GM18951 (cell line): ENCODE measurements at regions not wholly inside any gene's neighbourhood (a gene's known extent, or its start where the extent isn't known, plus 50 kb on each side); places are given as distances from the start of the nearest gene placed in this dataset.

Experiments
- POLR2A ChIP-seq: IDR thresholded peaks from 4 replicates; pipeline ENCODE4 v1.6.1; 2011; ENCODE audit warnings: mild to moderate bottlenecking; ENCODE audit not compliant: insufficient read length, insufficient read depth; ENCODE audit errors: extremely low read depth
- in situ Hi-C: fragments of 300-500 bp; cut with MboI; formaldehyde crosslinking; loops from one replicate; pipeline ENCODE4 v1.12.0; 2022; ENCODE audit warnings: low sequenced_read_pairs, mixed read lengths, inconsistent platforms; ENCODE audit not compliant: unreplicated experiment

GRCh38 chr15:68871507-68871906 lies 50.8 kb upstream of the ANP32A start:
- in situ Hi-C loops, result loop anchor here (10.0 kb wide), 1 partner anchor 87 kb away; no protein-coding TSS in a partner anchor
- no peak for TF ChIP-seq POLR2A

DNA sequence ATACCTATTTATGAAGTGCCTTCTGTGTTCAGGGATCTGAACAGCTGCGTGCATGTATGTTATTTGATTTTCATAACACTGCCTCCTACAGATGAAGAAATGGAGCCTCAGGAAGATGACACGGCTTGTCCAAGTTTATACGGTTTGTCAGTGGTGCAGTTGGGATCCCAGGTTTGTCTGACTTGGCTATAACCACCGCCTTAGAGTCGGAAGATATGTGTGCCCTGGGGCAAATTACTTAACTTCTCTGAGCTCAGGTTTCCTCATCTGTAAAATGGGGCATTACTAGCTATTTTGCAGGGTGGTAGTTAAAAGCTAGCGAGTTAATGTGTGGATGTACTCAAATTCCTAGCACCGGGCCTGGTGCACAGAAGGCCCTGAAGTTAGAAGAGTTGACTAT lies 54.1 kb upstream of the ANP32A start:
- in situ Hi-C loops, result loop anchor here (5.0 to 25.0 kb wide), 3 partner anchors 90 to 312 kb away; no protein-coding TSS in a partner anchor
- no peak for TF ChIP-seq POLR2A

DNA sequence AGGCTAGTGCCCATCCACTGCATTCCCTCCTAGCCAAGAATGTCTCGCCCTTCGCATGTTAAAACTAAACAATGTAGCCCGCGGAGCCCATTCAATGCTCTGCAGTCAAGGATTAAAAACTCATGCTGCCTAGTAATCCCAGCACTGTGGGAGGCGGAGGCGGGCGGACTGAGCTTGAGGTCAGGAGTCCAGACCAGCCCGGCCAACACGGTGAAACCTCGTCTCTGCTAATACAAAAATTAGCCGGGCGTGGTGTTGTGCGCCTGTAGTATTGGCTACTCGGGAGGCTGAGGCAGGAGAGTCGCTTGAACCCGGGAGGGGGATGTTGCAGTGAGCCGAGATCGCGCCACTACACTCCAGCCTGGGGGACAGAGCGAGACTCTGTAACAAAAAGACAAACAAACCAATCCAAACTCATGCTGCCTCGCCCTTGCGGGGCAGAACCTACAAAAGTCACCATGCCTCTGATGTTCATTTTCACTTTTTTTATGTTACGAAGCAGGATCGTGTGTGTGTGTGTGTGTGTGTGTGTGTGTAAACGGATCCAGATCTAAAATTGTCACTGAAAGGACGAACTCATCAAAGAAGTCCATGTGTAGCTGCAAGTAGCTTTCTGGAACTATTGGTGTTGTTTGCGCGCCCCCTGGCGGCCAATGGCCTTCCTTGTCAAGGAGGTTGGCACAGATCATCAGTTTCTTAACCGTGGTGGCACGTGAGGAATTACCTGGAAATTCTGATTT lies 54.8 kb upstream of the SPESP1 start:
- TF ChIP-seq POLR2A, result no peak
- in situ Hi-C loops, result loop anchor here (5.0 to 25.0 kb wide), 3 partner anchors 91 to 313 kb away; no protein-coding TSS in a partner anchor

GRCh38 chr15:68877626-68878025 lies 52.7 kb upstream of the SPESP1 start:
- in situ Hi-C loops, result loop anchor here (5.0 to 25.0 kb wide), 3 partner anchors 93 to 315 kb away; no protein-coding TSS in a partner anchor
- no peak for TF ChIP-seq POLR2A

GRCh38 chr15:68880382-68880781 lies 49.9 kb upstream of the SPESP1 start:
- TF ChIP-seq POLR2A, result no peak
- in situ Hi-C loops, result loop anchor here (25.0 kb wide), 1 partner anchor 318 kb away; no protein-coding TSS in a partner anchor
